Activated CD8-positive, alpha-beta T cell treated with anti-CD3 and anti-CD28 coated beads for 36 hours (primary cell): ENCODE measurements at regions not wholly inside any gene's neighbourhood (a gene's known extent, or its start where the extent isn't known, plus 50 kb on each side); places are given as distances from the start of the nearest gene placed in this dataset.

Experiments
- ATAC-seq: fragments of 200-7000 bp; cut with Tn5 transposase; one replicate; pipeline ENCODE4 v1.10.0; 2021; ENCODE audit warnings: mild to moderate bottlenecking, moderate library complexity
- CTCF ChIA-PET: fragments of 350-600 bp; sonication (Branson Sonifier 250); formaldehyde crosslinking; loops from one replicate; lab custom pipeline; 2021; ENCODE audit warnings: antibody characterized with exemption; lab: Charles Lee
- POLR2A ChIA-PET: fragments of 350-600 bp; sonication (Branson Sonifier 250); formaldehyde crosslinking; loops from one replicate; lab custom pipeline; 2021; ENCODE audit warnings: antibody characterized with exemption; lab: Charles Lee
- DNase-seq: peaks from one replicate; pipeline ENCODE4 v3.0.0-alpha.2; 2020
- H3K27ac Mint-ChIP-seq: one replicate; pipeline ENCODE4 v1.8.0; 2021; ENCODE audit warnings: mild to moderate bottlenecking, mixed read lengths
- H3K27me3 Mint-ChIP-seq: one replicate; pipeline ENCODE4 v1.8.0; 2021; ENCODE audit warnings: mixed read lengths
- H3K36me3 Mint-ChIP-seq: one replicate; pipeline ENCODE4 v1.8.0; 2021; ENCODE audit warnings: low read depth, mixed read lengths
- H3K4me1 Mint-ChIP-seq: one replicate; pipeline ENCODE4 v1.8.0; 2021; ENCODE audit warnings: low read depth, mixed read lengths
- H3K4me3 Mint-ChIP-seq: one replicate; pipeline ENCODE4 v1.8.0; 2021; ENCODE audit warnings: mild to moderate bottlenecking, moderate library complexity, mixed read lengths
- H3K9me3 Mint-ChIP-seq: one replicate; pipeline ENCODE4 v1.8.0; 2021; ENCODE audit warnings: mixed read lengths
- intact Hi-C: fragments of 100-400 bp; cut with micrococcal nuclease; formaldehyde crosslinking; loops from one replicate; pipeline ENCODE4 v1.10.0; 2022
- TF ChIP-seq, protein P1 (sequence below): fragments of 200-600 bp; IDR thresholded peaks from one replicate; pipeline ENCODE4 v1.8.0; 2022; ENCODE audit warnings: antibody characterized with exemption, mild to moderate bottlenecking

DNA sequence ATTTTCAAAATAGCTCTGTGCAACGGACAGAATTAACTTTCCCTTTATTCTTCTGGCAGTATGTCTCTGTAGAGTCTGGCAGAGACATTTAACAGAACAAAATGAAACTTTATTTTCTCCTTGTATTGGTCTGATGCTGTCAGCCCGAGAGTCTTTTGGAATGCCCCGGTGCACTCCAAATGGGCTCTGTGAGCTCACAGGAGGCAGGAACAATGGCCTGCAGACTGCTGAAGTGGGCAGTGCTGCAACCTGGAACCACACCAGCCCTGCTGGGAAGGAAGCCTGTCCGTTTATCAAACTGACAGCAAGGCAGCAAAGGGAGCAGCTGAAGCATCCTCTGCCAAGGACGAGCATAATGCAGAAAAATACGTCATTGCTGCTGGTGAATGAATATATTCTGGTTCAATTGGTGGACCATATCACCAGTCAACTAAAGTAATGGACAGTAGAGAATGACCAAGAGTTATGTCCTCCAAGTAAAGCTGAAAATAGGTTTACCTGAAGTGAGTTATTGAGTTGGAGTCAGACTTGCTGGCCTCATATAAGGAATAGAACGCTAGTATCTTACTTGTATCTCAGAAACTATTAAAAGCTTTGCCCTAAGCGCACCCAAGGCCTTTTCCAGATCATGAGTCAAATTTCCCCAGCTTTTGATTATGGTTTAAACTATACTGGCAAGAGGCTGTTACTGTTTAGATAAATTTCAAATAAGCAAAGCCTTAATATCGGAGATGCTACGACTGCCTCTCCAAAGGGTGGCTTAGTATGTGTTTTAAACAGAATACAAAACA lies 207.6 kb upstream of the TANK start:
- H3K36me3 Mint-ChIP-seq = no peaks in the 10 kb centered on the region
- DNase-seq (no peak), ATAC-seq (no peak)
- H3K27me3 Mint-ChIP-seq = no peaks in the 10 kb centered on the region
- intact Hi-C loops = no loop called here
- ChIA-PET POLR2A (interaction anchor here (0.5 kb wide), 1 partner anchor 73 kb away, joined by 3 read pairs; no protein-coding TSS in a partner anchor), CTCF (no interaction called here)
- H3K4me1 Mint-ChIP-seq = no peaks in the 10 kb centered on the region
- no peak overlapping the region for H3K4me3 Mint-ChIP-seq
- no peak overlapping the region for H3K27ac Mint-ChIP-seq
- TF ChIP-seq, protein P1, sequence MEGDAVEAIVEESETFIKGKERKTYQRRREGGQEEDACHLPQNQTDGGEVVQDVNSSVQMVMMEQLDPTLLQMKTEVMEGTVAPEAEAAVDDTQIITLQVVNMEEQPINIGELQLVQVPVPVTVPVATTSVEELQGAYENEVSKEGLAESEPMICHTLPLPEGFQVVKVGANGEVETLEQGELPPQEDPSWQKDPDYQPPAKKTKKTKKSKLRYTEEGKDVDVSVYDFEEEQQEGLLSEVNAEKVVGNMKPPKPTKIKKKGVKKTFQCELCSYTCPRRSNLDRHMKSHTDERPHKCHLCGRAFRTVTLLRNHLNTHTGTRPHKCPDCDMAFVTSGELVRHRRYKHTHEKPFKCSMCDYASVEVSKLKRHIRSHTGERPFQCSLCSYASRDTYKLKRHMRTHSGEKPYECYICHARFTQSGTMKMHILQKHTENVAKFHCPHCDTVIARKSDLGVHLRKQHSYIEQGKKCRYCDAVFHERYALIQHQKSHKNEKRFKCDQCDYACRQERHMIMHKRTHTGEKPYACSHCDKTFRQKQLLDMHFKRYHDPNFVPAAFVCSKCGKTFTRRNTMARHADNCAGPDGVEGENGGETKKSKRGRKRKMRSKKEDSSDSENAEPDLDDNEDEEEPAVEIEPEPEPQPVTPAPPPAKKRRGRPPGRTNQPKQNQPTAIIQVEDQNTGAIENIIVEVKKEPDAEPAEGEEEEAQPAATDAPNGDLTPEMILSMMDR = no peak
- H3K9me3 Mint-ChIP-seq = no peaks in the 10 kb centered on the region

DNA sequence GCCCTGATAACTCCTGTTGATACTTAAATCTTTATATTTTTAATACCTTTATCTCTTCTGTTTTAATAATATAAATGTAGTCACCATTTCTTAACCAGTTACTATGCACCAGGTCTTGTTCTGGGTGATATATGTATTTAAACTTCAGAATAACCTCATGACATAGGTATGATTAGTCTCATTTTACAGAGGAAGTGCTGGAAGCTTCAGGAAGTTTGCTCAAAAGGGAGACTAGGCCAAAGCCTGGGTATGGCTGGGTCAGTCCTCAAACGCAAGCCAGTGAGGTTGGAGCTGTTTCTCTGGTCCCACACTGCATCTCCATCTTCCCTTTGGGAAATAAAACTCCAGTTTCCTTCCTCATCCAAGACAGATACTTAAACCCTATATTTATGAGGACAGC lies 204.7 kb upstream of the TANK start:
- ChIA-PET POLR2A (no interaction called here), CTCF (interaction anchor here (1.0 to 1.4 kb wide), 2 partner anchors 39 to 622 kb away, joined by 3 read pairs; no protein-coding TSS in a partner anchor)
- intact Hi-C loops = no loop called here
- TF ChIP-seq, protein P1 = no peak
- H3K27ac Mint-ChIP-seq = no peak overlapping the region
- no peaks in the 10 kb centered on the region for H3K36me3 Mint-ChIP-seq
- DNase-seq (no peak), ATAC-seq (no peak)
- no peaks in the 10 kb centered on the region for H3K4me1 Mint-ChIP-seq
- H3K4me3 Mint-ChIP-seq = no peak overlapping the region
- no peaks in the 10 kb centered on the region for H3K27me3 Mint-ChIP-seq
- no peaks in the 10 kb centered on the region for H3K9me3 Mint-ChIP-seq

DNA sequence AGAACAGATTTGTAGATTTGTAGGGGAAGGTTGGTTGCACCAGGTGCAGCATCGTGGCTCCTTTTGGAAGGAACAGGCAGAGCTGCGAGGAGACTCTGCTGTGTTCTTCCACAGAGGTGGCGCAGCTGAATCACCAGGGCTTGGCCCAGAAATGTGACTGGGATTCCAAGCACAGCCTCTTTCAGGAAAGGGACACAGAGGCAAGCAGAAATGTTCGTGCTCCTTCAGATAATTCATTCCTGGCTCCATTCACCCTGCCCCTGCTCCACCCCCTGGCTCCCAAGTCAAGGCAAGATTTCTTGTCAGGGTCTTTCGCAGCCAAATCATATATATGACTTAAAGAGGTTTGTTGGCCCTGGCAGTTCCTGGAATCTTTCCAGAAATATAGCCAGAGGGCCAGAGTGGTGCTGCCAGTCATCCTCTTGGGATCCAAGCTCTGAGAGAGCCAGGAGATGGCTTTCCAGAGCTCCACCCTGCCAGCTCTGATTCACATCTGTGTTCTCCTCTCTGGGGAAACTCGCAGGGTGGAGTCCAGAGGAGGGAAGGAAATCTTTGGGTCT lies 203.9 kb upstream of the TANK start:
- CTCF ChIA-PET = interaction anchor here (1.4 kb wide), 1 partner anchor 38 kb away, joined by 3 read pairs; no protein-coding TSS in a partner anchor
- H3K27me3 Mint-ChIP-seq = no peaks in the 10 kb centered on the region
- no peaks in the 10 kb centered on the region for H3K9me3 Mint-ChIP-seq
- H3K36me3 Mint-ChIP-seq = no peaks in the 10 kb centered on the region
- H3K4me1 Mint-ChIP-seq = no peaks in the 10 kb centered on the region
- H3K4me3 Mint-ChIP-seq = no peak overlapping the region
- intact Hi-C loops = no loop called here
- no peak for ATAC-seq
- no peak for DNase-seq
- TF ChIP-seq, protein P1 = no peak
- POLR2A ChIA-PET = interaction anchor here (0.7 kb wide), 1 partner anchor 283 kb away, joined by 3 read pairs; no protein-coding TSS in a partner anchor
- no peak overlapping the region for H3K27ac Mint-ChIP-seq

DNA sequence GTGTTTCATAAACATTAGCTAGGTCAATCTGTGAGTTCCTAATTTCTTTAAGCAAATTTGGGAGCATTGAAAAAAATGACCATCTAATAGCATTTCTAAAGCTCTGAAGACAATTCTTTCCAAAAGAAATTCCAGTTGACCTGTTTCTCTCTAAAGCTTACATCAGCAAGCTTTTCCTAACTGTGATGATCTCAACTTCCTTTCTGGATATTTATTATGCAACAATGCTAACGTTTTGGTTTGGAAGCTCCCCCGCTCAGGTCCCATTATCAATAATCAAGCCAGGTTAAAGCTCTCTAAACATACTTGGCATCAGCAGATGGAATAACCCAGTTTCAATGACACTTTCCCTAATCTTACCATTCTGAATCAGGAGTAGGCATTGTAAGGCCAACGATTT lies 196.3 kb upstream of the TANK start:
- Mint-ChIP-seq H3K9me3 (no peaks in the 10 kb centered on the region), H3K27ac (no peak overlapping the region), H3K4me3 (no peak overlapping the region), H3K4me1 (no peaks in the 10 kb centered on the region), H3K27me3 (peaks cover 4% of the 10 kb centered on the region), H3K36me3 (no peaks in the 10 kb centered on the region)
- DNase-seq = no peak
- ChIA-PET CTCF (interaction anchor here (0.7 to 2.0 kb wide), 5 partner anchors 9 to 188 kb away, joined by 3 to 12 read pairs (median 3); no protein-coding TSS in a partner anchor), POLR2A (no interaction called here)
- intact Hi-C loops = no loop called here
- ATAC-seq = no peak
- TF ChIP-seq, protein P1 = no peak

DNA sequence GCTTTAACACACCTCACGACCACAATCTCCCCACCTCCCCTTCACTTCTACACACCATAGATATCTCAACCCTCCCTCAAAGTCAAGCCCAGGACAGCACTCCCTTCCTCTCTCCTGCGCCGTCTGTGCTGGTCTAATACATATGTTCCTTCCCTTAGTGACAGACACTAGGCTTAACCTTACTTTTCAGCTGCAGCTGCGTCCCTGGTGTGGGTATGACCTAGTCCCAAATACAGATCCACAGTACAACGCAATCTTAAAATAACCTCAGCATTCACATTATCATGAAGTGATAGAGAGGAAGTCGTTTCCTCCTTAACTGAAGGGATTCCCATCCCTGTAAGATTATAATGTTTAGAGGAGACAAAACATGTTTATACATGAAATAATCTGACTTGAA lies 192.7 kb upstream of the TANK start:
- H3K27ac Mint-ChIP-seq = no peak overlapping the region
- POLR2A ChIA-PET = no interaction called here
- intact Hi-C loops = no loop called here

More for the DNA sequence above, 192.7 kb upstream of the TANK start:
- DNase-seq (no peak), ATAC-seq (no peak)
- H3K27me3 Mint-ChIP-seq = peaks cover 4% of the 10 kb centered on the region
- no peaks in the 10 kb centered on the region for H3K4me1 Mint-ChIP-seq
- H3K36me3 Mint-ChIP-seq = no peaks in the 10 kb centered on the region
- TF ChIP-seq, protein P1 = no peak
- H3K9me3 Mint-ChIP-seq = no peaks in the 10 kb centered on the region
- CTCF ChIA-PET = interaction anchor here (1.9 kb wide), 1 partner anchor 10 kb away, joined by 4 read pairs; no protein-coding TSS in a partner anchor
- no peak overlapping the region for H3K4me3 Mint-ChIP-seq
